Liver (tissue), 8 donors: ENCODE measurements at regions not wholly inside any gene's neighbourhood (a gene's known extent, or its start where the extent isn't known, plus 50 kb on each side); places are given as distances from the start of the nearest gene placed in this dataset.

Source experiments
- DNase-seq: peaks from one replicate; pipeline ENCODE4 v3.0.0-alpha.2; 2017; ENCODE audit warnings: low spot score
- H3K27ac ChIP-seq, 2 donors: one replicate each; pipeline ENCODE4 v1.7.0; 2013; ENCODE audit warnings: inconsistent platforms in 2 of 2, low read length in 2 of 2, control low read depth in 1 of 2, low read depth in 1 of 2, mild to moderate bottlenecking in 1 of 2
- H3K27me3 ChIP-seq, 4 donors: one replicate each; pipeline versions ENCODE4 v1.6.1 to v1.7.0; 2013; ENCODE audit warnings: low read length in 3 of 4, inconsistent platforms in 1 of 4, mild to moderate bottlenecking in 1 of 4, moderate library complexity in 1 of 4; ENCODE audit not compliant: control insufficient read depth in 4 of 4, insufficient read depth in 4 of 4
- H3K36me3 ChIP-seq, 4 donors: one replicate each; pipeline versions ENCODE4 v1.6.1 to v1.7.0; 2013; ENCODE audit warnings: low read length in 3 of 4, mild to moderate bottlenecking in 3 of 4, low read depth in 1 of 4, moderate library complexity in 1 of 4; ENCODE audit not compliant: control insufficient read depth in 4 of 4, insufficient read depth in 3 of 4
- H3K4me1 ChIP-seq, 4 donors: one replicate each; pipeline versions ENCODE4 v1.6.1 to v1.7.0; 2013; ENCODE audit warnings: low read length in 3 of 4, mild to moderate bottlenecking in 3 of 4, moderate library complexity in 1 of 4; ENCODE audit not compliant: control insufficient read depth in 4 of 4, insufficient read depth in 4 of 4
- H3K4me3 ChIP-seq, 3 donors: one replicate each; pipeline versions ENCODE4 v1.6.1 to v1.7.0; 2013; ENCODE audit warnings: low read length in 3 of 3, control low read depth in 1 of 3, low read depth in 1 of 3, mild to moderate bottlenecking in 1 of 3
- H3K9ac ChIP-seq, 2 donors: one replicate each; pipeline ENCODE4 v1.7.0; 2013; ENCODE audit warnings: low read length in 2 of 2, mild to moderate bottlenecking in 2 of 2, moderate library complexity in 2 of 2, control low read depth in 1 of 2, low read depth in 1 of 2
- H3K9me3 ChIP-seq, 4 donors: one replicate each; pipeline versions ENCODE4 v1.6.1 to v1.7.0; 2013; ENCODE audit warnings: low read length in 3 of 4; ENCODE audit not compliant: control insufficient read depth in 4 of 4
- FOXA1 ChIP-seq: IDR thresholded peaks from 2 replicates; pipeline ENCODE4 v1.6.1; 2016; ENCODE audit warnings: antibody characterized with exemption
- FOXA2 ChIP-seq: IDR thresholded peaks from 2 replicates; pipeline ENCODE4 v1.6.1; 2016; ENCODE audit warnings: antibody characterized with exemption
- GABPA ChIP-seq, 2 donors: IDR thresholded peaks in 1 of 2; conservative IDR thresholded peaks in 1 of 2; 2 replicates each; pipeline ENCODE4 v1.6.1; 2016; ENCODE audit warnings: antibody characterized with exemption in 2 of 2, mild to moderate bottlenecking in 1 of 2, moderate library complexity in 1 of 2
- HNF4A ChIP-seq, 2 donors: conservative IDR thresholded peaks; 2 replicates each; pipeline ENCODE4 v1.6.1; 2016; ENCODE audit warnings: antibody characterized with exemption in 2 of 2, mild to moderate bottlenecking in 2 of 2
- HNF4G ChIP-seq: IDR thresholded peaks from 2 replicates; pipeline ENCODE4 v1.6.1; 2016; ENCODE audit warnings: antibody characterized with exemption
- RXRA ChIP-seq, 2 donors: IDR thresholded peaks; 2 replicates each; pipeline ENCODE4 v1.6.1; 2017 to 2018; ENCODE audit warnings: antibody characterized with exemption in 2 of 2, mild to moderate bottlenecking in 1 of 2
- TAF1 ChIP-seq: conservative IDR thresholded peaks from 2 replicates; pipeline ENCODE4 v1.6.1; 2016; ENCODE audit warnings: antibody characterized with exemption, mild to moderate bottlenecking
- YY1 ChIP-seq: IDR thresholded peaks from 2 replicates; pipeline ENCODE4 v1.6.1; 2016; ENCODE audit warnings: antibody characterized with exemption, mild to moderate bottlenecking
- WGBS: extraction: QIAGEN DNeasy Blood & Tissue Kit; methylation state at CpG from one replicate; pipeline ENCODE4 v1.1.7; 2013; 5-methylcytosine and 5-hydroxymethylcytosine counted together
- TF ChIP-seq, protein P1 (sequence below): IDR thresholded peaks from 2 replicates; pipeline ENCODE4 v1.6.1; 2016; ENCODE audit warnings: antibody characterized with exemption
- TF ChIP-seq, protein P2 (sequence below): fragments of 150-350 bp; IDR thresholded peaks from 2 replicates; pipeline ENCODE4 v1.5.1; 2017; ENCODE audit warnings: improper control_type of control experiment, low read depth, low read length; ENCODE audit not compliant: missing input control
- TF ChIP-seq, protein P3 (sequence below): IDR thresholded peaks from 2 replicates; pipeline ENCODE4 v1.6.1; 2016; ENCODE audit warnings: antibody characterized with exemption
- TF ChIP-seq, protein P4 (sequence below): IDR thresholded peaks from 2 replicates; pipeline ENCODE4 v1.6.1; 2016; ENCODE audit warnings: antibody characterized with exemption
- TF ChIP-seq, protein P5 (sequence below): IDR thresholded peaks from 2 replicates; pipeline ENCODE4 v1.6.1; 2016; ENCODE audit warnings: antibody characterized with exemption, mild to moderate bottlenecking
- donor health status: healthy.
- donor health status: healthy.
- donor health status: healthy.
- donor health status: healthy.
- donor health status: healthy.

DNA sequence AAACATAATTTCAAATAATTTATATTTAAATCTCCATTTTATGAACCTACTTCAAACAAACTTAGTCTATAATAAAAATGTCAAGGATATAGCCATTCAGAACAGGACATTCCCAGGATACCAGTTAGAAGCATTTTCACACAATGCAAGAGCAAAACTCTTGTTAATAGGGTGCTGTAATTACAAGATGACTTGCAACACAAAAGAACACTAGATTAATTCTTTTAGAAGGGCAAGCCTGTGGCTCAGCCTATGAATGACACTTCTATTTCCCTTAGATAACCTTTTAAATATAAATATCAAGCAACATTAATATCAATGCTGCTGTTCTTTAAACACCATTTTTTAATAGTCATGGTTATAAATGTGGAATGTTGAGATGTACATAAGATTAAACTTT lies 157.9 kb upstream of the SCN7A start (continued):
- TF ChIP-seq, protein P1, sequence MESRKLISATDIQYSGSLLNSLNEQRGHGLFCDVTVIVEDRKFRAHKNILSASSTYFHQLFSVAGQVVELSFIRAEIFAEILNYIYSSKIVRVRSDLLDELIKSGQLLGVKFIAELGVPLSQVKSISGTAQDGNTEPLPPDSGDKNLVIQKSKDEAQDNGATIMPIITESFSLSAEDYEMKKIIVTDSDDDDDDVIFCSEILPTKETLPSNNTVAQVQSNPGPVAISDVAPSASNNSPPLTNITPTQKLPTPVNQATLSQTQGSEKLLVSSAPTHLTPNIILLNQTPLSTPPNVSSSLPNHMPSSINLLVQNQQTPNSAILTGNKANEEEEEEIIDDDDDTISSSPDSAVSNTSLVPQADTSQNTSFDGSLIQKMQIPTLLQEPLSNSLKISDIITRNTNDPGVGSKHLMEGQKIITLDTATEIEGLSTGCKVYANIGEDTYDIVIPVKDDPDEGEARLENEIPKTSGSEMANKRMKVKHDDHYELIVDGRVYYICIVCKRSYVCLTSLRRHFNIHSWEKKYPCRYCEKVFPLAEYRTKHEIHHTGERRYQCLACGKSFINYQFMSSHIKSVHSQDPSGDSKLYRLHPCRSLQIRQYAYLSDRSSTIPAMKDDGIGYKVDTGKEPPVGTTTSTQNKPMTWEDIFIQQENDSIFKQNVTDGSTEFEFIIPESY, result no peak
- TF ChIP-seq YY1, result no peak

DNA sequence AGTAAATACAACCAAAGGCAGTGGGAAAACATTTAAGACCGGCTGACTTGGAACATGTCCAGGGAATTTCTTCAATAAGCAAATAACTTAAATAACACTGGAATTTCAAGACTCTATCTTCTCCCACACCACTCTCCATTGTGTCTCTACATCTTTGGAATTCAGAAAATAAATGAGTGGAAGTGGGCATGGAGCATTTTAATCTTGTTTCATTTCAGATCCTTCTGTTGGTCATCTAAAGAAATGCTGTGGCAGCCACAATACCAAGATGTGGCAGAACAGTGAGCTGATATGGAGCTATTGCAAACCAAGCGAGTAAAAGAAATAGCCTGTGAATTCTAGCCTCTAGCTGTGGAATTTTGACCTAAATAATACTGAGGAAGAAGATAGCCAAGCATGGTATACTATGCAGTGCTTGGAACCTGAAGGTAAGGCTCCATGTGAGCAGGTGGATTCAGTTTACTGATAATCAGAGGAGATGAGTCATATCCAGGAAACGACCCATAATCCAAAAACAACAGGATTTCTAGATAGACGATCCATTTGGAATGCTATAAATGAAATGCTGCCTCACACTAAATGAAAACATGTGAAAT lies 157.1 kb upstream of the SCN7A start:
- DNase-seq, result no peak
- H3K9ac ChIP-seq, result no peak overlapping the region
- no peak overlapping the region for H3K27ac ChIP-seq
- H3K27me3 ChIP-seq, result no peaks in the 10 kb centered on the region
- H3K4me1 ChIP-seq, result no peaks in the 10 kb centered on the region
- no peaks in the 10 kb centered on the region for H3K36me3 ChIP-seq
- TF ChIP-seq GABPA (IDR thresholded peaks at IDR 0.05 in 1 of 2, conservative IDR thresholded peaks at IDR 0.05 in 1 of 2) (no peak), HNF4A (conservative IDR thresholded peaks at IDR 0.05) (no peak), HNF4G (no peak), YY1 (no peak), FOXA2 (no peak), RXRA (IDR thresholded peaks at IDR 0.05) (no peak), FOXA1 (no peak), TAF1 (no peak)
- TF ChIP-seq, protein P2, sequence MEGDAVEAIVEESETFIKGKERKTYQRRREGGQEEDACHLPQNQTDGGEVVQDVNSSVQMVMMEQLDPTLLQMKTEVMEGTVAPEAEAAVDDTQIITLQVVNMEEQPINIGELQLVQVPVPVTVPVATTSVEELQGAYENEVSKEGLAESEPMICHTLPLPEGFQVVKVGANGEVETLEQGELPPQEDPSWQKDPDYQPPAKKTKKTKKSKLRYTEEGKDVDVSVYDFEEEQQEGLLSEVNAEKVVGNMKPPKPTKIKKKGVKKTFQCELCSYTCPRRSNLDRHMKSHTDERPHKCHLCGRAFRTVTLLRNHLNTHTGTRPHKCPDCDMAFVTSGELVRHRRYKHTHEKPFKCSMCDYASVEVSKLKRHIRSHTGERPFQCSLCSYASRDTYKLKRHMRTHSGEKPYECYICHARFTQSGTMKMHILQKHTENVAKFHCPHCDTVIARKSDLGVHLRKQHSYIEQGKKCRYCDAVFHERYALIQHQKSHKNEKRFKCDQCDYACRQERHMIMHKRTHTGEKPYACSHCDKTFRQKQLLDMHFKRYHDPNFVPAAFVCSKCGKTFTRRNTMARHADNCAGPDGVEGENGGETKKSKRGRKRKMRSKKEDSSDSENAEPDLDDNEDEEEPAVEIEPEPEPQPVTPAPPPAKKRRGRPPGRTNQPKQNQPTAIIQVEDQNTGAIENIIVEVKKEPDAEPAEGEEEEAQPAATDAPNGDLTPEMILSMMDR, result no peak
- TF ChIP-seq, protein P3, sequence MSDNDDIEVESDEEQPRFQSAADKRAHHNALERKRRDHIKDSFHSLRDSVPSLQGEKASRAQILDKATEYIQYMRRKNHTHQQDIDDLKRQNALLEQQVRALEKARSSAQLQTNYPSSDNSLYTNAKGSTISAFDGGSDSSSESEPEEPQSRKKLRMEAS, result no peak
- TF ChIP-seq, protein P4, sequence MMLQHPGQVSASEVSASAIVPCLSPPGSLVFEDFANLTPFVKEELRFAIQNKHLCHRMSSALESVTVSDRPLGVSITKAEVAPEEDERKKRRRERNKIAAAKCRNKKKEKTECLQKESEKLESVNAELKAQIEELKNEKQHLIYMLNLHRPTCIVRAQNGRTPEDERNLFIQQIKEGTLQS, result no peak
- TF ChIP-seq, protein P5, sequence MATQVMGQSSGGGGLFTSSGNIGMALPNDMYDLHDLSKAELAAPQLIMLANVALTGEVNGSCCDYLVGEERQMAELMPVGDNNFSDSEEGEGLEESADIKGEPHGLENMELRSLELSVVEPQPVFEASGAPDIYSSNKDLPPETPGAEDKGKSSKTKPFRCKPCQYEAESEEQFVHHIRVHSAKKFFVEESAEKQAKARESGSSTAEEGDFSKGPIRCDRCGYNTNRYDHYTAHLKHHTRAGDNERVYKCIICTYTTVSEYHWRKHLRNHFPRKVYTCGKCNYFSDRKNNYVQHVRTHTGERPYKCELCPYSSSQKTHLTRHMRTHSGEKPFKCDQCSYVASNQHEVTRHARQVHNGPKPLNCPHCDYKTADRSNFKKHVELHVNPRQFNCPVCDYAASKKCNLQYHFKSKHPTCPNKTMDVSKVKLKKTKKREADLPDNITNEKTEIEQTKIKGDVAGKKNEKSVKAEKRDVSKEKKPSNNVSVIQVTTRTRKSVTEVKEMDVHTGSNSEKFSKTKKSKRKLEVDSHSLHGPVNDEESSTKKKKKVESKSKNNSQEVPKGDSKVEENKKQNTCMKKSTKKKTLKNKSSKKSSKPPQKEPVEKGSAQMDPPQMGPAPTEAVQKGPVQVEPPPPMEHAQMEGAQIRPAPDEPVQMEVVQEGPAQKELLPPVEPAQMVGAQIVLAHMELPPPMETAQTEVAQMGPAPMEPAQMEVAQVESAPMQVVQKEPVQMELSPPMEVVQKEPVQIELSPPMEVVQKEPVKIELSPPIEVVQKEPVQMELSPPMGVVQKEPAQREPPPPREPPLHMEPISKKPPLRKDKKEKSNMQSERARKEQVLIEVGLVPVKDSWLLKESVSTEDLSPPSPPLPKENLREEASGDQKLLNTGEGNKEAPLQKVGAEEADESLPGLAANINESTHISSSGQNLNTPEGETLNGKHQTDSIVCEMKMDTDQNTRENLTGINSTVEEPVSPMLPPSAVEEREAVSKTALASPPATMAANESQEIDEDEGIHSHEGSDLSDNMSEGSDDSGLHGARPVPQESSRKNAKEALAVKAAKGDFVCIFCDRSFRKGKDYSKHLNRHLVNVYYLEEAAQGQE, result no peak
- H3K4me3 ChIP-seq, result no peak overlapping the region
- no peaks in the 10 kb centered on the region for H3K9me3 ChIP-seq
- 44% methylated on average over 4 of the region's 4 CpGs for WGBS
